T-helper 2 cell (primary cell): ENCODE measurements at regions not wholly inside any gene's neighbourhood (a gene's known extent, or its start where the extent isn't known, plus 50 kb on each side); places are given as distances from the start of the nearest gene placed in this dataset.
"Not testable (repeated sequence)": the region's sequence is repeated elsewhere in the genome, so short reads cannot be mapped to it uniquely, and the experiment has no call there.

Experiments
- DNase-seq, 5 experiments: peaks; one replicate each; pipeline versions ENCODE4 v3.0.0 to v3.0.0-alpha.2; 2012 to 2022

DNA sequence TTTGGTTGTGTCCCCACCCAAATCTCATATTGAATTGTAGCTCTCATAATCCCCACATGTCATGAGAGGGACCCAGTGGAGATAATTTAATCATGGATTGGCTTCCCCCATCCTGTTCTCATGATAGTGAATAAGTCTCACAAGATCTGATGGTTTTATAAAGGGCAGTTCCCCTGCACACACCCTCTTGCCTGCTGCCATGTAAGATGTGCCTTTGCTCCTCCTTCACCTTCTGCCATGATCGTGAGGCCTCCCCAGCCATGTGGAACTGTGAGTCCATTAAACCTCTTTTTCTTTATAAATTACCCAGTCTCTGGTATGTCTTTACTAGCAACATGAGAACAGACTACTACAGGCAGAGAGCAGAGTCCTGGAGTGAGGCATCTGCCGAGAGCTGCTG, 90.2 kb upstream of the SLC45A1 start:
- not testable (repeated sequence) for DNase-seq

DNA sequence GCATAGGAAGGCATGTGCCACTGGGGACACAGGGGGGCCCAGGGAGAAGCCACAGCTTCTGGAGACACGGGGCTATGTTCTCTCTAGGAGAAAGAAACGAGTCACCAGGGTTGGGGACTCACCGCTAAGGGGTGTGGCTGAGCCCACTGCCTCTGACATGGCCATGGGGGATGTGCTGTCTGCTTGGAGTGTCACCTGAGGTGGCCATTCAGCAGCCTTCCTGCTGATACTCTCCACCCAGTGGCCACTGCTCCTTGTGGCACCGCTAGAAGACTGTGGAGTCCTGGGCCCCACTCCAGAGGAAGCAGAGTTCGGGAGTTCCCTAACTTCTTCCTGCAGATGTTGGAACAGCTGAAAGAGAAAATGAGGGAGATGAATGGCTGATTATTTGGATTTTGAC, 91.2 kb upstream of the SLC45A1 start:
- DNase-seq: no peak

DNA sequence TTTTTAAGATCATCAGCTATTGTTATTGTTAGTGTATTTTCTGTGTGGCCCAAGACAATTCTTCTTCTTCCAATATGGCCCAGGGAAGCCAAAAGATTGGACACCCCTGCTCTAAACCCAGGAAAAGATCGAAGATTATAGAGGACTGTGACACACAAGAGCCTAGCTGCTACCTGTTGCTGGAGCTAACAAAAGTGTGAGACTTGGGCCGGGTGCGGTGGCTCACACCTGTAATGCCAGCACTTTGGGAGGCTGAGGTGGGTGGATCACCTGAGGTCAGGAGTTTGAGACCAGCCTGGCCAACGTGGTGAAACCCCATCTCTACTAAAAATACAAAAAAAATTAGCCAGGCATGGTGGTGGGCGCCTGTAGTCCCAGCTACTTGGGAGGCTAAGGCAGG, 91.9 kb upstream of the SLC45A1 start:
- not testable (repeated sequence) for DNase-seq

DNA sequence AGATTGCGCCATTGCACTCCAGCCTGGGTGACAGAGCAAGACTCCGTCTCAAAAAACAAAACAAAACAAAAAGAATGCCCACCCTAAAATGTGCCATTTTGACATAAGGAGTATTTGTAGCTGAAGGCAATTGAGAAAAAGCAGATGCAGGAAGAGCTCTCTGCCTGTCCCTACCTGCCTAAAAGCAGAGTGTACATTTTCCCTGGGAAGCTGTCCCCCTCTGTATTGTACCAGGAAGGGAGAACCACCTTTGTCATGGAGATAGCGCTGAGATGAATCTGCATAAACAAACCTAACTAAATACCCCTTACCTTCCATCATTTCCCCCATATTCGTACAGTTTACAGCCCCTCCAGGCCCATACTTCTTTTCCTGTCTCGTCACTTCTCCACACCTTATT, 94.4 kb upstream of the SLC45A1 start:
- DNase-seq: no peak

DNA sequence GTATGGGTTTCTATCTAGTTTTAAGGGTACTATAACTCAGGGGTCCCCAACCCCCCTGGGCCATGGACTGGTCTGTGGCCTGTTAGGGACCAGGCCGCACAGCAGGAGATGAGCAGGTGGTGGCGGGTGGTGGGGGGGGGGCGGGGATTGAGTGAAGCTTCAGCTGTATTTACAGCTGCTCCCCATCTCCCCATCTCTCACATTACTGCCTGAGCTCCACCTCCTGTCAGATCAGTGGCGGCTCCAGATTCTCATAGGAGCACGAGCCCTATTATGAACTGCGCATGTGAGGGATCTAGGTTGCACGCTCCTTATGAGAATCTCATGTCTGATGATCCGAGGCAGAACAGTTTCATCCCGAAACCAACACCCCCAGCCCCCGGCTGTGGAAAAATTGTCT, 95.1 kb upstream of the SLC45A1 start:
- DNase-seq: no peak

DNA sequence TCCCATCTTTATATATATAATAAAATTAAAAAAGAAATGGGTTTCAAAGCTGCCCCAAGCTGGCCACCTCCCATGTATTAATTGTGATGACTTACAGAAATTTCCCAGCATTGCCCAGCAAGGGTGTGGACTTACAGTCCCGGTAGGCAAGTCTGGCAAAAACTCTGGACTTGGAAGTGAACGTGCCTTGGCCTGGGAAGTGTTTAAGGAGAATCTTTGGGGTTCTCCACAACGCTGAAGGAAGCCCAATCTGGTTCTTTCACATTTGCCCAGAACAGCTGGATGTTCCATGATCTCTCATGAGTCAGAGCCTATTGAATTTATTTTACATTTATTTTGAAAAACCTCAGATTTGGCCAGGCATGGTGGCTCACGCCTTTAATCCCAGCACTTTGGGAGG, 98.4 kb upstream of the SLC45A1 start:
- DNase-seq: no peak

DNA sequence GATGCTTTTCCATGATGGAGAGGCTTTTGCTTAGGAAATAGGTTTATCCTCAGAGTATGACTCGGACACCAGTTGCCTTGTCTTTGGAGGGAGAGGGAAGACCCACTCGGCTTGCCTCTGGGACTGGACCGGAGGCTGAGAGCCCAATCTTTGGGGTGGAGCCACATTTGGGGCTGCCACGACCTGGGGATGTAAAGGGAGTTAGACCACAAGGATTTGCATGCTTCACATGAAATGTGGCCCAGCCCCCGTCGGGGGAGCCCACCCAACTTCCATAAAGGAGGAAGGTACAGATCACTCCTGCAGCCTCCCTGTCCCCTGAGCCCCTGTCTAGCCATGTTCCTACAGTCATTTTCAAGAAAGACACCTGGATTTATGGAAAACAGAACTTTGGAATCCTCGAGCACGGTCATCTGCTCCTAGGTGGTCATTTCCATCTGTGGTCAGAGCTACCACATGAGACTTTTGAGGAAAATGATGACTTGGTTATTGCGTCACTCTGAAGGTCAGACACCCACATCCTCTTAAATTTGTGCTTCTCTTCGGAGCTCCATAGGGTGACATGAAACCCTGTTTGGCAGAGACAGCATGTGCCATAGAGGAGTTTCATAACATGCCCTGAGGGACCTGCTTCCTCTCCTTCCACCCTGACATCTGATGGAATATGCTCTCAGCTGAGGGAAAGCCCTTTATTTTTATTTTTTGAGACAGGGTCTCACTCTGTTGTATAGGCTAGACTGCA, 99.4 kb upstream of the SLC45A1 start:
- no peak for DNase-seq

DNA sequence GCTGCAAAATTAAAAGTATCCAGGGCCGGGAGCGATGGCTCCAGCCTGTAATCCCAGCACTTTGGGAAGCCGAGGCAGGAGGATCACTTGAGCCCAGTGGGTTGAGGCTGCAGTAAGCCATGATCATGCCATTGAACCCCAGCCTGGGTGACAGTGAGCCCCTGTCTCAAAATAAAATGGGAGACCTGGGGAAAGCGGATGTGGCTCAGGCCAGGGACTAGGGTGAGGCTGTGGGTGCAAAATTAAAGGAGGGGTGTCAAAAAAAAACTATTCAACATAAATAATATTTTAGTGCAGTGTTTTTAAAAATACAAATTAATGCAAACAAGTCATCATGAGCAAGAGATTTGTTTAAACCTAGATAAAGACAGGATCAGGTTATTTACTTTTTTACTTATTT, 100.1 kb upstream of the SLC45A1 start:
- DNase-seq: no peak

DNA sequence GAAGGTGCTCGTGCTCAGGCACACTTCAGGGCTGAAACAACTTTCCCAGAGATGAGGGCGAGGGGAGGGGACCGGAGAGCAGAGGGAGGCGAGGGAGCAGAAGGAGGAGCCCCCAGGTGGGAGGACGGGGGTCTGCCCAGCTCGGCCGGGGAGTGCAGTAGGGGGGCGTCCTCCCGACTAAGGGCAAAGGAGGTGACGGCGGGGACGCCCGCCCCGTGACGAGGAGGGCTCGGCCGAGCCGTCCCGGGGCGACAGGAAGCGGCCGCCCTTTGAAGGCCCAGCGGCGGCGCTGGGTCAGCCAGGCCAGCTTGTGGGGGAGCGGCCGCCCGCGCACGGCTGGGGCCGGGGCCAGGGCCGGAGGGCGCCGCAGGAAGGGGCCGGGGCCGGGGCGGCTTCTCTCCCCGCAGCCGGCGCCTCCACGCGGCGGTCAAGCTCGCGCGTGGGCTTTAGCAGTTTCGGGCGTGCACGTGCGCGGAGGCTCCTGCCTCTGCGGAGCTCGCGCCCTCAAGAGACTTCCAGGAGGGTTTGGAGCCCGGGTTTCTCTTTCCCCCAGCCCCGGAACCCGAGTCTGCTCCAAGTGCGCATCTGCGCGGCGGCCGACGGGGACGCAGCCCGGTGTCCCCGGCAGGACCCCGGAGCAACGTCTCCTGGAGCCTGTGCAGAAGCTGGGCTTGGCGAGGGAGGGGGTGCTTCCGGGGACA, 100.8 kb upstream of the SLC45A1 start:
- peak in 2 of 5 experiments; percentile 1 to 51 for DNase-seq

DNA sequence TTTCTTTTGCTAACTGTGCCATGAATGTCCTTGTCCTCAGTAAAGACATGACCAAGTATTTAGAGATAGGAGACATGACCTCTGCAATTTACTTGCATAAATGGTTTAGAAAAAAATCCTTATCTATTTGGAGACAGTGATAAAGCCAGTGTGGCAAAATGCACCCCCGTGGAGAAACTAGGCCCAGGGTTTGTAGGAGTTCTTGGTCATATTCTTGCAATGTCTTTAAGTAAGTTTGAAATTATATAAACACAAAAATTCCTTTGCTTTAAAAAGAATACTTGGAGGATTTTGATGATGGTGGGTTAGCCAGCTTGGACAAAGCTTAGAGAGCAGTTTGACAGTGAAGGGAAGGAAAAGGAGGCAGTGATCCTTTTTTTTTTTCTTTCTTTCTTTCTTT, 101.9 kb upstream of the SLC45A1 start:
- DNase-seq: no peak

DNA sequence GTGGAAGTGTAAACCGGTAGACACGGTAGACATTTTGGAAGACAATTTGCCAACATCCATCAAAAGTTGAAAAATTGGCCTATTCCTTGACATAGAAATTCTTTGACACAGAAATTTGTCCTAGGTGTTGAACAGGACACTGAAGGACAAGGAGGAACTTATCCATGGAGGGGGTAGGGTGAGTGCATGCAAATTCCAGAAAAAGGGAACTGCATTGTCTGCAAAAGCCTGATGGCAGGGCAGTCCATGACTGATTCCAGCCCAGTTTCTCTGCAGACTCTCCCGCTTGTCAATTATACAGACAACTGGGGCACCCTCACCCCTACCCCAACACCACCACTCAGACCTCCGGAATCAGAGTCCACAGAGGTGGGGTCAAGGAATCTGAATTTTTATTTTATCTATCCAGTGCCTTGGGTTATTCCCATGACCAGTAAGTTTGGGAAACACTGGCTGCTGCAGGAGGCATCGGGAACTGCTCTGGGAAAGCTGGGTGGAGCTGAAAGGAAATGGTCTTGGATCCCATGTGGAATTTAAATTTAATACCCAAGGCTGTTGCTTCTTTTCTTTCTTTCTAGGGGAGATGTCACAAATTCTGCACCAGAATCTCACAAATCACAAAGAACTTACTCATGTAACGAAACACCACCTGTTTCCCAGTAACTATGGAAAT, 103.3 kb upstream of the SLC45A1 start:
- no peak for DNase-seq

DNA sequence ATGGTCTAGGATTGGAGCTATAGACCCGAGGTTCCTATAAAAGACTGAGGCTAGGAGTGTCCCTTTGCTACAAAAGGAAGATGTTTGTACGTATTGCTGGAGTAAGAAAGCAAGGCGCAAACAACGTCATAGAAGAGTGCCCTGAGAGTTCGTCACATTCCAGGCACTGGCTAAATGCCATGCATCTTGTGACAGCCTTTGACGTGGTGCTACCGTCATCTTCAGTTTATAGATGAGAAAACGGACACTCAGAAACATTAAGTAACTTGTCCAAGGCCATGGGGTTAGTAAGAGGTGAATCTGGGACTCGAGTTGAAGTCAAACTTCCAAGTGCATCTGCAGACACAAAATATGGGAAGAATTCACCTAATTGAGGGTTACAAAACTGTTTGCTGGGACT, 104.2 kb upstream of the SLC45A1 start:
- no peak for DNase-seq

DNA sequence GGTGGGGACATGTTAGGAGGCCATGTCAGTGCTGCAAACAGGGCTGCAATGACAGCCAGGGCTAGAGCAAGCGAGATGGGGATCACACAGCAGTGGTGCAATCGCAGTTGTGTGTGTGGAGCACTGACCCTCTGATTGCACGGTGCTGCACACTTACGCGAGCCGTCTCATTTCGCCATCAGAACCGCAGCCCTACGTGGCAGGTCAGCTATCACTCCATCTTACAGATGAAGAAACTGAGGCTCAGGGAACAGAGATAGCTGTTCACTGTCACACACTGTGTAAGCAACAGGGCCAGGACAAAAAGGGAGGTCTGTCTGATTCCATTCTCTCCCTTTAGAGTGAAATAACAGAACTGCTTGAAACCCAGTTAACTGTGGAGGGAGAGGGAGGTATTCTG, 104.8 kb upstream of the SLC45A1 start:
- DNase-seq: no peak

DNA sequence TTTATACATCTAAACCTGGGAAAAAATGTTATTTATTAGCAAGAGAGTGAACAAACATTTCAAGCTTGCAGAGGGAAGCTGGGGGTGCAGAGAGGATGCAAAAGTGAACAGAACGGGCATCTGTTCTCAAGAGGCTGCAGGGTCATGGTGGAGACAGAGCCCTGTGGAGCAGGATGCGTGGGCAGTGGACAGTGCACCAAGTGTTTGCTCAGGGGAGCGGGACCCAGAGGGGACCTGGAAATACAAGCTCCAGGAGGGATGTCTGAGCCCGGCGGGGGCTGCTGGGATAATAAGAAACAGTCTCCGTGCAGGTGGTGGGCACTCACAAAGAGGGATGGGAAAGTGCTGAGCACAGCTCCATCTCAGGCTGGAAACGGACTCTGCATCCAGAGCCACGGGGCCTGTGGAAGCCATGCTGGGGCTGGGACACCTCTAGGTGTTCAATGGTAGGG, 105.3 kb upstream of the SLC45A1 start:
- DNase-seq: no peak

DNA sequence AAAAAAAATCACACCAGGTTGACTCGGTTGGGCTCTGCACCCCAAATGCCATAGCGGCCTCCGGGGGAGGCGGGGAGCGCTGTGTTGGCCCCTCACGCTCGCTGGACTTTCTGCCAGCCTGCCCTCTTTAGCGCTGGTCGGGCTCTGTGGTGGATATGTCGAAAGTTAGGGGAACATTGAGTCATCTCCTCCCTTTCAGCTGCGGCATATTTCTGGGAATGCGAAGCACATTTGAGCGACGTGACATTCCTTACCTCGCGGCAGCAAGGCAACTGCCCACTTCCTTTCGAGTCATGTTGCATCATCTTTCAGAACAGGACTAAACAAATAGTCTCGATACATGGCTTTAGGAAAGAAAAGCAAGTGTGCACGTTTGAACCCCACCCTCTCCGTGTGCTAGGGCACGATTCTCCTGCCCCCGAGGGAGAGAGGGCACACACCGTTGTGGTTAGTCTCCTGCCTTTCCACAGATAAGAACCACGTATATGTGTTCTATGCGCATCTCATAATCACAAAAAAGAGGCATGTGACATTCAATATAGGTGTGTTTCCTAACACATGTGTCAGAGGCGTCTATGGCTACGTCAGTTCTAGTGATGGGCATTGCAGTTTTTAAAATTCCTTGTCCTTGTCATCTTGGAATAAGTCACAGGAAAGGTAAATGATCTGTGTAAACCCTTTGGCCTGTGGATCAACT, 105.9 kb upstream of the SLC45A1 start:
- no peak for DNase-seq

DNA sequence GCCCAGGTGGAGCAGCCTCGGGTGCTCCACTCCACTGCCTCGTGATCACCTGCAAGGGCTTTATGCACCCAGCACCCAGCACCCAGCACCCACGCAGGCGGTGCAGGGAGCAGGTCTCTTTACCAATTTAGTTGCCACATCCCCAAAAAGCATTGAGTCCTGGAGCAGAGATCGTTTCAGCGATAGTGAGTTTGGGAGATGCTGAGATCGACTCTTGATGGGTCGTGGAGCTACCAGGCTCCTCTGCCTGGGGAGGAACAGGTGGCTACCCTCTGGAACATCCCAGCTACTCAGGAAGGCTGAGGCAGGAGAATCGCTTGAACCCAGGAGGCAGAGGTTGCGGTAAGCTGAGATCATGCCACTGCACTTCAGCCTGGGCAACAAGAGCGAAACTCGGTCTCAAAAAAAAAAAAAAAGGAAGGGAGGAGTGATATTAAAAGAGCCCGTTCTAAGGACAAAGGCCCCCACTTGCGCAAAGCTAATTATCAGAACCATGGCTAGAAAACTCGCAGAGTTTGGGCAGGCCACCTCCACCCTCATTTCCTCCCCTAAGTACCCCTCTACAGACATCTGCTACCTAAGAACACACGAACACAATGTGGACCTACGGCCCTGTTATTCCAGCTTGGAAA, 106.5 kb upstream of the SLC45A1 start:
- DNase-seq: no peak

DNA sequence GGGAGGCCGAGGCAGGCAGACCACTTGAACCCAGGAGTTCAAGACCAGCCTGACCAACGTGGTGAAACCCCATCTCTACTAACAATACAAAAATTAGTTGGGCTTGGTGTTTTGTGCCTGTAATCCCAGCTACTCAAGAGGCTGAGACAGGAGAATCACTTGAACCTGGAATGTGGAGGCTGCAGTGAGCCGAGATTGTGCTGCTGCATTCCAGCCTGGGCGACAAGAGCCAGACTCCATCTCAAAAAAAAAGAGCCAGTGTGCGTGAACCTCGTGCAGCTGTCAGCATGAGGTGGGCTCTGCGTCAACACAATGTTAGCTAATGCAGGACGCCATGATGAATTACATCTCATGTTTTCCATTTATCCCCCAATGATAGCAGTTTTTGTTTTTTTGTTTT, 110.7 kb upstream of the SLC45A1 start:
- DNase-seq: no peak

DNA sequence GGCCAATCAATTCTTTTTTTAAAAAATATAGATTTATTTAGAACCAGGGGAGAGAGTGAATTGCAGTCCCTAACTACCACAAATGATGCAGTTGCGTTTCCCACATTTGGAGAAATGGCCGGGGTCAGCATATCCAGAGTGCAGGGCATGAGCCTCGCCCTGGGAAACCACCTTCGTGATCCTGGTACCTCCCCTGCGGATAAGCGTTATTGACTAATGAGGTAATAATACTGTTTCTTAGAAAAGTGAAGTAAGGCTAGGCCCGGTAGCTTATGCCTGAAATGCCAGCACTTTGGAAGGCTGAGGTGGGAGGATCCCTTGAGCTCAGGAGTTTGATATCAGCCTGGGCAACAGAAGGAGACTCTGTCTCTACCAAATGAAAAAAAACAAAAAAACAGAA, 111.5 kb upstream of the SLC45A1 start:
- DNase-seq: no peak

DNA sequence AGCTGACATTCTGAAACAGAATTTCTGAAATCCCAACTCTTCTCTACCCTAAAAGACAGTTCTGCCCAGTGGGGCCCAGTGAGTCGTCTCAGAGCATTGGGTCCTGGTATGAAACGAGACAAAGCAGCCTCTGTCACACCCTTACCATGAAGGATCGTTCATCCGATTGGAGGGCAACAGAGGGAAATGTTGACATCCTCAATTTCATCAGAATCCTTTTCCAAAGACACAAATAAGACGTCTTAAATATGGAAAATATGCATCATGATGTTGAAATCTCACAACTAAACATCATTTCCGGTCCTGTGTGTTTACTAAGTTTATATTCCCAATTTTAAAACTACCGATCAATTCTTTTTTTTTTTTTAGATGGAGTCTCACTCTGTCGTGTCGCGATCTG, 112.1 kb upstream of the SLC45A1 start:
- DNase-seq: no peak

DNA sequence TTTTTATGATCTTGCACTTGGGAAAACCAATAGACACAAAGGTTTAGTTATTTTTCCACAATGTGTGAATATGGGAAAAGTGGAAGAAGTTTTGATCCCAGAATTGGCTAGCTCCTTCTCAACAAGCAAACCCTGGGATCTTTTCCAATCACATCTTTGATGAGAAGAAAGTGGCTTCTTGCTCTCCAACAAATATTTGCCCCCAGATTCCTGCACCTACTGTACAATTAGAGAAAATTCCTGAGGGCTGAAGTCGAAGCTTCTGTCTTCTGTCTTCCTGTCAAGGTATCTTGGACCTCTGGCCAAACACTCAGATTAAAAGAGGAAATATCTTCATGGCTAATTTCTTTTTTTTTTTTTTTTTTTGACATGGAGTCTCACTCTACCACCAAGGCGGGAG, 113.1 kb upstream of the SLC45A1 start:
- no peak for DNase-seq

DNA sequence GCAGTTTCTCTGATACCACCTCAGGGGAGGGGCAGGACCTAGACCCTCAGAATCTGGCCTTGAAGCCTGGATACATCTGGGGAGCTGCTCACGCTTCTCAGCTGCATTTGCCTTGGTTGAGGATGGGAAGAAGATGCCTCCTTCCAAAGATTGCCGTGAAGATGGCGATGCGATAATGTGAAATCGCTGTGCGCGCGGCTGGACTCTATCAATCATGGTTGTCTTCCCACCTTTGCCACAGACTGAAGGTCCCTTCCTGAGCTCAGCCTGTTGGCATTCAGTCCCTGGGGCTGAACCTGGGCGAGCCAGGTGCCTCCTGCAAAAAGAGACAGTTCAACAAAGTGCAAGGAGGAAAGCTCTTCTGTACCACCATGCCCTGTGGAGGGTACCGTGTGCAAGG, 114.4 kb upstream of the SLC45A1 start:
- DNase-seq: no peak

DNA sequence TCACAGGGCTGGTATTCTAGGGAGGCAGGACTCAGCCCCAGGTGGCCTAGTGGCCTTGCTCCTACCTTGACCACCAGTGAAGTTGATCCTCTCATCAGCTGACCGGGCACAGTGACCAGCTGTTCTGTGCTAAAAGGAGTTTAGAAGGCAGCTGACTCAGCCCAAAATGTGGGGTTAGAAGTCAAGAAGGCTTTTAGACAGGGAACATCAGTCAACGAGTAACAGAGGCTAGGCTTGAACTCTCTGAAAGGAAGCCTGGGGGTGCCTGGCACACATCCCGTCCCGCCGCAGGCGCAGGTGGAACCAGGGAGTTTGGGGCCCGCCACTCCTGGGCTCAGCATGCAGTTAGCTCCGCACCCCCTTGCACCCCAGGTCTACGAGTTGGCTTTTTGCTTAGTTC, 114.9 kb upstream of the SLC45A1 start:
- no peak for DNase-seq
